DOHH2 (cell line): ENCODE measurements at regions not wholly inside any gene's neighbourhood (a gene's known extent, or its start where the extent isn't known, plus 50 kb on each side); places are given as distances from the start of the nearest gene placed in this dataset.

Experiments used
- EZH2phosphoT487 ChIP-seq: fragments of 200-600 bp; sonication (generic); IDR thresholded peaks from 2 replicates; pipeline ENCODE4 v1.6.1; 2017; ENCODE audit warnings: borderline replicate concordance, mild to moderate bottlenecking, antibody characterized with exemption, low read length, moderate library complexity, mixed read lengths
- TF ChIP-seq, protein P1 (sequence below): fragments of 200-600 bp; sonication (generic); IDR thresholded peaks from one replicate; pipeline ENCODE4 v1.5.1; 2014; ENCODE audit warnings: antibody characterized with exemption, mild to moderate bottlenecking, low read depth, low read length; ENCODE audit not compliant: poor library complexity, severe bottlenecking

DNA sequence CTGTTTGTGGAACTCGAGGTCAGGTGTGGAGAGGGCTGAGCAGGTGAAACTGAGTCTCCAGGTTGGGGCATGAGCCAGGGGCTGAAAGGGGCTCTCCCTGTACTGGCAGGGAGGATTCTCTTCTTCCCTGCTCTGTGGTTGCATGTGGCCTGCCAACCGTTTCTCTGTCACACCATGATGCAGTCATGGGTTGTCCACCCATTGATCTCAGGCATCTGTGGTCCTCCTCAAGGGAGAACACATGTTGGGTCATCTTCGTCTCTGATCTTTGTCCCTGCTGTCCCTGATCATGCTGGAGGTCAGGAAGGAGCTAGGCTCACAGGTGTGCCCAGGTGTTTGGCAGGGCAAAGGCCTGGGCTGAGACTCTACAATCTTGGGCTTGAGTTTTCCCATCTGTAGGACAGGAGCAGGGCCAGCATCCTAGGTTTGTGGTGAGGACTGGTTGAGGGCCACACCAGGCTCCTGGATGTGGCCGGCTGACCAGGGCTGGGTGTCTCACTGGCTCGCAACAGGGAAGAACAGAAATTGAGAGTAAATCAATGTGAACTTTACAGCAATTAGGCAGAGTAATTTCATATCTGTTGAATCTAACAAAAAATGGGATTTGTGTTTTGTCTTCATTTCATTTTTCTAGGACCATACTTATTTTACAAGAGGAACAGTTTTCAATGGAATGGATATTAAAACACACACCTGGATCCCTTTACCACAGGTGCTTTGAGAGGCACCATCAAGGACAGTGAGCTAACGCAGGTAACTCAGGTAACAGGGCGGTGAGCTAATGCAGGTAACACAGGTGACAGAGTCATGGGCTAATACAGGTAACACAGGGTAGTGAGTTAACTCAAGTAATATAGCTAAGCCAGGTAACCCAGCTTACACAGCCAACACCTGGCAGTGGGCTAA is 58.5 kb upstream of the IGFBP3 start:
- TF ChIP-seq, protein P1, sequence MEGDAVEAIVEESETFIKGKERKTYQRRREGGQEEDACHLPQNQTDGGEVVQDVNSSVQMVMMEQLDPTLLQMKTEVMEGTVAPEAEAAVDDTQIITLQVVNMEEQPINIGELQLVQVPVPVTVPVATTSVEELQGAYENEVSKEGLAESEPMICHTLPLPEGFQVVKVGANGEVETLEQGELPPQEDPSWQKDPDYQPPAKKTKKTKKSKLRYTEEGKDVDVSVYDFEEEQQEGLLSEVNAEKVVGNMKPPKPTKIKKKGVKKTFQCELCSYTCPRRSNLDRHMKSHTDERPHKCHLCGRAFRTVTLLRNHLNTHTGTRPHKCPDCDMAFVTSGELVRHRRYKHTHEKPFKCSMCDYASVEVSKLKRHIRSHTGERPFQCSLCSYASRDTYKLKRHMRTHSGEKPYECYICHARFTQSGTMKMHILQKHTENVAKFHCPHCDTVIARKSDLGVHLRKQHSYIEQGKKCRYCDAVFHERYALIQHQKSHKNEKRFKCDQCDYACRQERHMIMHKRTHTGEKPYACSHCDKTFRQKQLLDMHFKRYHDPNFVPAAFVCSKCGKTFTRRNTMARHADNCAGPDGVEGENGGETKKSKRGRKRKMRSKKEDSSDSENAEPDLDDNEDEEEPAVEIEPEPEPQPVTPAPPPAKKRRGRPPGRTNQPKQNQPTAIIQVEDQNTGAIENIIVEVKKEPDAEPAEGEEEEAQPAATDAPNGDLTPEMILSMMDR = no peak
- no peak for TF ChIP-seq EZH2phosphoT487
